ENCODE measurements at regions not wholly inside any gene's neighbourhood (a gene's known extent, or its start where the extent isn't known, plus 50 kb on each side); places are given as distances from the start of the nearest gene placed in this dataset.

GRCh38 chr7:20993693-20994092 is 207.0 kb upstream of the SP8 start:
- no peaks in the 10 kb centered on the region for H3K9me3 ChIP-seq (replicated peaks; ENCODE audit: insufficient read depth, low read length)
- H3K79me2 ChIP-seq (ENCODE audit: low read length): no peaks in the 10 kb centered on the region
- H3F3A ChIP-seq (ENCODE audit: insufficient read depth, low read length): no peaks in the 10 kb centered on the region
- H2AFZ ChIP-seq (ENCODE audit: low read length): no peak overlapping the region
- H3K9ac ChIP-seq (ENCODE audit: low read length): no peak overlapping the region
- no peaks in the 10 kb centered on the region for H3K9me2 ChIP-seq (replicated peaks; ENCODE audit: insufficient read depth, low read length)
- no peak overlapping the region for H3K4me2 ChIP-seq (ENCODE audit: low read depth, low read length)
- no peaks in the 10 kb centered on the region for H4K20me1 ChIP-seq (ENCODE audit: insufficient read depth, low read length)
- H3K4me3 ChIP-seq (ENCODE audit: low read length): no peak overlapping the region
- H3K27ac ChIP-seq (ENCODE audit: low read length): no peak overlapping the region
- DNase-seq: no peak
- no peaks in the 10 kb centered on the region for H3K36me3 ChIP-seq (replicated peaks; ENCODE audit: insufficient read depth, low read length)
- TF ChIP-seq EZH2phosphoT487 (IDR thresholded peaks at IDR 0.05; ENCODE audit: low read length) (no peak), CTCF (IDR thresholded peaks at IDR 0.05; ENCODE audit: low read length) (no peak), EZH2 (optimal IDR thresholded peaks at IDR 0.05; ENCODE audit: low read depth, low read length) (no peak)
- no peaks in the 10 kb centered on the region for H3K27me3 ChIP-seq (replicated peaks; ENCODE audit: insufficient read depth, low read length)
- H3K4me1 ChIP-seq (ENCODE audit: low read length): no peaks in the 10 kb centered on the region

GRCh38 chr7:20998309-20998708 is 211.6 kb upstream of the SP8 start:
- TF ChIP-seq CTCF (IDR thresholded peaks at IDR 0.05; ENCODE audit: low read length) (no peak), EZH2 (optimal IDR thresholded peaks at IDR 0.05; ENCODE audit: low read depth, low read length) (no peak), EZH2phosphoT487 (IDR thresholded peaks at IDR 0.05; ENCODE audit: low read length) (no peak)
- H3K27me3 ChIP-seq (replicated peaks; ENCODE audit: insufficient read depth, low read length): no peaks in the 10 kb centered on the region
- no peaks in the 10 kb centered on the region for H3K4me1 ChIP-seq (ENCODE audit: low read length)
- no peak overlapping the region for H3K9ac ChIP-seq (ENCODE audit: low read length)
- no peaks in the 10 kb centered on the region for H3K79me2 ChIP-seq (ENCODE audit: low read length)
- no peak for DNase-seq
- H2AFZ ChIP-seq (ENCODE audit: low read length): no peak overlapping the region
- H3F3A ChIP-seq (ENCODE audit: insufficient read depth, low read length): no peaks in the 10 kb centered on the region
- H3K27ac ChIP-seq (ENCODE audit: low read length): no peak overlapping the region
- H3K36me3 ChIP-seq (replicated peaks; ENCODE audit: insufficient read depth, low read length): no peaks in the 10 kb centered on the region
- no peaks in the 10 kb centered on the region for H3K9me2 ChIP-seq (replicated peaks; ENCODE audit: insufficient read depth, low read length)
- H3K4me2 ChIP-seq (ENCODE audit: low read depth, low read length): no peak overlapping the region
- H3K9me3 ChIP-seq (replicated peaks; ENCODE audit: insufficient read depth, low read length): no peaks in the 10 kb centered on the region
- no peaks in the 10 kb centered on the region for H4K20me1 ChIP-seq (ENCODE audit: insufficient read depth, low read length)
- H3K4me3 ChIP-seq (ENCODE audit: low read length): no peak overlapping the region

GRCh38 chr7:21011153-21011552 is 224.5 kb upstream of the SP8 start:
- no peak overlapping the region for H3K4me2 ChIP-seq (ENCODE audit: low read depth, low read length)
- no peak overlapping the region for H3K9ac ChIP-seq (ENCODE audit: low read length)
- TF ChIP-seq CTCF (IDR thresholded peaks at IDR 0.05; ENCODE audit: low read length) (no peak), EZH2 (optimal IDR thresholded peaks at IDR 0.05; ENCODE audit: low read depth, low read length) (no peak), EZH2phosphoT487 (IDR thresholded peaks at IDR 0.05; ENCODE audit: low read length) (no peak)
- H3K27me3 ChIP-seq (replicated peaks; ENCODE audit: insufficient read depth, low read length): no peaks in the 10 kb centered on the region
- H3K9me3 ChIP-seq (replicated peaks; ENCODE audit: insufficient read depth, low read length): no peaks in the 10 kb centered on the region
- H2AFZ ChIP-seq (ENCODE audit: low read length): no peak overlapping the region
- H3K4me1 ChIP-seq (ENCODE audit: low read length): no peaks in the 10 kb centered on the region
- DNase-seq: no peak
- no peaks in the 10 kb centered on the region for H3K36me3 ChIP-seq (replicated peaks; ENCODE audit: insufficient read depth, low read length)
- H3F3A ChIP-seq (ENCODE audit: insufficient read depth, low read length): no peaks in the 10 kb centered on the region
- H3K4me3 ChIP-seq (ENCODE audit: low read length): no peak overlapping the region
- no peak overlapping the region for H3K27ac ChIP-seq (ENCODE audit: low read length)
- H3K9me2 ChIP-seq (replicated peaks; ENCODE audit: insufficient read depth, low read length): no peaks in the 10 kb centered on the region
- H4K20me1 ChIP-seq (ENCODE audit: insufficient read depth, low read length): no peaks in the 10 kb centered on the region
- H3K79me2 ChIP-seq (ENCODE audit: low read length): no peaks in the 10 kb centered on the region

All from MM.1S (cell line).